ENCODE measurements at regions not wholly inside any gene's neighbourhood (a gene's known extent, or its start where the extent isn't known, plus 50 kb on each side); places are given as distances from the start of the nearest gene placed in this dataset.
"Not testable (repeated sequence)": the region's sequence is repeated elsewhere in the genome, so short reads cannot be mapped to it uniquely, and the experiment has no call there.

GRCh38 chr2:147420517-147420916 lies 424.3 kb upstream of the ACVR2A start:
- TF ChIP-seq OSR1 (CRISPR knock-in tag; IDR thresholded peaks at IDR 0.05) (no peak), RARB (CRISPR knock-in tag; IDR thresholded peaks at IDR 0.05) (no peak), ZC3H10 (CRISPR knock-in tag; IDR thresholded peaks at IDR 0.05) (no peak), CREB5 (CRISPR knock-in tag; IDR thresholded peaks at IDR 0.05; ENCODE audit: low read depth) (no peak), TOX (CRISPR knock-in tag; IDR thresholded peaks at IDR 0.05; ENCODE audit: borderline replicate concordance) (no peak), CSDC2 (CRISPR knock-in tag; IDR thresholded peaks at IDR 0.05) (no peak), PPARA (CRISPR knock-in tag; IDR thresholded peaks at IDR 0.05; ENCODE audit: borderline replicate concordance) (no peak), ARNTL (CRISPR knock-in tag; IDR thresholded peaks at IDR 0.05; ENCODE audit: borderline replicate concordance, low read depth) (no peak), ZNF8 (CRISPR knock-in tag; IDR thresholded peaks at IDR 0.05) (no peak), ZFP3 (CRISPR knock-in tag; IDR thresholded peaks at IDR 0.05) (no peak), POU6F1 (CRISPR knock-in tag; IDR thresholded peaks at IDR 0.05; ENCODE audit: borderline replicate concordance, low read depth) (no peak)
- TF ChIP-seq, protein P1, sequence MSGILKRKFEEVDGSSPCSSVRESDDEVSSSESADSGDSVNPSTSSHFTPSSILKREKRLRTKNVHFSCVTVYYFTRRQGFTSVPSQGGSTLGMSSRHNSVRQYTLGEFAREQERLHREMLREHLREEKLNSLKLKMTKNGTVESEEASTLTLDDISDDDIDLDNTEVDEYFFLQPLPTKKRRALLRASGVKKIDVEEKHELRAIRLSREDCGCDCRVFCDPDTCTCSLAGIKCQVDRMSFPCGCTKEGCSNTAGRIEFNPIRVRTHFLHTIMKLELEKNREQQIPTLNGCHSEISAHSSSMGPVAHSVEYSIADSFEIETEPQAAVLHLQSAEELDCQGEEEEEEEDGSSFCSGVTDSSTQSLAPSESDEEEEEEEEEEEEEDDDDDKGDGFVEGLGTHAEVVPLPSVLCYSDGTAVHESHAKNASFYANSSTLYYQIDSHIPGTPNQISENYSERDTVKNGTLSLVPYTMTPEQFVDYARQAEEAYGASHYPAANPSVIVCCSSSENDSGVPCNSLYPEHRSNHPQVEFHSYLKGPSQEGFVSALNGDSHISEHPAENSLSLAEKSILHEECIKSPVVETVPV (CRISPR knock-in tag; IDR thresholded peaks at IDR 0.05) = no peak
- TF ChIP-seq, protein P2, sequence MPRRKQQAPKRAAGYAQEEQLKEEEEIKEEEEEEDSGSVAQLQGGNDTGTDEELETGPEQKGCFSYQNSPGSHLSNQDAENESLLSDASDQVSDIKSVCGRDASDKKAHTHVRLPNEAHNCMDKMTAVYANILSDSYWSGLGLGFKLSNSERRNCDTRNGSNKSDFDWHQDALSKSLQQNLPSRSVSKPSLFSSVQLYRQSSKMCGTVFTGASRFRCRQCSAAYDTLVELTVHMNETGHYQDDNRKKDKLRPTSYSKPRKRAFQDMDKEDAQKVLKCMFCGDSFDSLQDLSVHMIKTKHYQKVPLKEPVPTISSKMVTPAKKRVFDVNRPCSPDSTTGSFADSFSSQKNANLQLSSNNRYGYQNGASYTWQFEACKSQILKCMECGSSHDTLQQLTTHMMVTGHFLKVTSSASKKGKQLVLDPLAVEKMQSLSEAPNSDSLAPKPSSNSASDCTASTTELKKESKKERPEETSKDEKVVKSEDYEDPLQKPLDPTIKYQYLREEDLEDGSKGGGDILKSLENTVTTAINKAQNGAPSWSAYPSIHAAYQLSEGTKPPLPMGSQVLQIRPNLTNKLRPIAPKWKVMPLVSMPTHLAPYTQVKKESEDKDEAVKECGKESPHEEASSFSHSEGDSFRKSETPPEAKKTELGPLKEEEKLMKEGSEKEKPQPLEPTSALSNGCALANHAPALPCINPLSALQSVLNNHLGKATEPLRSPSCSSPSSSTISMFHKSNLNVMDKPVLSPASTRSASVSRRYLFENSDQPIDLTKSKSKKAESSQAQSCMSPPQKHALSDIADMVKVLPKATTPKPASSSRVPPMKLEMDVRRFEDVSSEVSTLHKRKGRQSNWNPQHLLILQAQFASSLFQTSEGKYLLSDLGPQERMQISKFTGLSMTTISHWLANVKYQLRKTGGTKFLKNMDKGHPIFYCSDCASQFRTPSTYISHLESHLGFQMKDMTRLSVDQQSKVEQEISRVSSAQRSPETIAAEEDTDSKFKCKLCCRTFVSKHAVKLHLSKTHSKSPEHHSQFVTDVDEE (CRISPR knock-in tag; IDR thresholded peaks at IDR 0.05) = no peak
- no peak for ATAC-seq

GRCh38 chr2:147416099-147416498 lies 428.7 kb upstream of the ACVR2A start:
- TF ChIP-seq CREB5 (CRISPR knock-in tag; IDR thresholded peaks at IDR 0.05; ENCODE audit: low read depth) (no peak), SNAI2 (CRISPR knock-in tag; IDR thresholded peaks at IDR 0.05) (no peak), TOX (CRISPR knock-in tag; IDR thresholded peaks at IDR 0.05; ENCODE audit: borderline replicate concordance) (no peak), ESRRG (CRISPR knock-in tag; IDR thresholded peaks at IDR 0.05) (no peak), ZNF70 (CRISPR knock-in tag; IDR thresholded peaks at IDR 0.05) (no peak), ISL1 (CRISPR knock-in tag; IDR thresholded peaks at IDR 0.05) (no peak), ZFP30 (CRISPR knock-in tag; IDR thresholded peaks at IDR 0.05) (no peak), PPARA (CRISPR knock-in tag; IDR thresholded peaks at IDR 0.05; ENCODE audit: borderline replicate concordance) (no peak), ZFP3 (CRISPR knock-in tag; IDR thresholded peaks at IDR 0.05) (no peak), ZNF8 (CRISPR knock-in tag; IDR thresholded peaks at IDR 0.05) (no peak), GLIS3 (CRISPR knock-in tag; IDR thresholded peaks at IDR 0.05) (no peak), TCF4 (CRISPR knock-in tag; IDR thresholded peaks at IDR 0.05; ENCODE audit: borderline replicate concordance) (no peak), ARNTL (CRISPR knock-in tag; IDR thresholded peaks at IDR 0.05; ENCODE audit: borderline replicate concordance, low read depth) (no peak), ZC3H10 (CRISPR knock-in tag; IDR thresholded peaks at IDR 0.05) (no peak), RARB (CRISPR knock-in tag; IDR thresholded peaks at IDR 0.05) (no peak), POU6F1 (CRISPR knock-in tag; IDR thresholded peaks at IDR 0.05; ENCODE audit: borderline replicate concordance, low read depth) (no peak), BACH2 (CRISPR knock-in tag; IDR thresholded peaks at IDR 0.05; ENCODE audit: borderline replicate concordance) (no peak), OSR1 (CRISPR knock-in tag; IDR thresholded peaks at IDR 0.05) (no peak)
- TF ChIP-seq, protein P2 (CRISPR knock-in tag; IDR thresholded peaks at IDR 0.05) = no peak
- TF ChIP-seq, protein P3, sequence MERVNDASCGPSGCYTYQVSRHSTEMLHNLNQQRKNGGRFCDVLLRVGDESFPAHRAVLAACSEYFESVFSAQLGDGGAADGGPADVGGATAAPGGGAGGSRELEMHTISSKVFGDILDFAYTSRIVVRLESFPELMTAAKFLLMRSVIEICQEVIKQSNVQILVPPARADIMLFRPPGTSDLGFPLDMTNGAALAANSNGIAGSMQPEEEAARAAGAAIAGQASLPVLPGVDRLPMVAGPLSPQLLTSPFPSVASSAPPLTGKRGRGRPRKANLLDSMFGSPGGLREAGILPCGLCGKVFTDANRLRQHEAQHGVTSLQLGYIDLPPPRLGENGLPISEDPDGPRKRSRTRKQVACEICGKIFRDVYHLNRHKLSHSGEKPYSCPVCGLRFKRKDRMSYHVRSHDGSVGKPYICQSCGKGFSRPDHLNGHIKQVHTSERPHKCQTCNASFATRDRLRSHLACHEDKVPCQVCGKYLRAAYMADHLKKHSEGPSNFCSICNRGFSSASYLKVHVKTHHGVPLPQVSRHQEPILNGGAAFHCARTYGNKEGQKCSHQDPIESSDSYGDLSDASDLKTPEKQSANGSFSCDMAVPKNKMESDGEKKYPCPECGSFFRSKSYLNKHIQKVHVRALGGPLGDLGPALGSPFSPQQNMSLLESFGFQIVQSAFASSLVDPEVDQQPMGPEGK (CRISPR knock-in tag; IDR thresholded peaks at IDR 0.05; ENCODE audit: borderline replicate concordance) = no peak
- ATAC-seq = no peak

GRCh38 chr2:147414656-147415055 lies 430.2 kb upstream of the ACVR2A start:
- ATAC-seq = not testable (repeated sequence)
